GM12864 (cell line): ENCODE measurements at regions not wholly inside any gene's neighbourhood (a gene's known extent, or its start where the extent isn't known, plus 50 kb on each side); places are given as distances from the start of the nearest gene placed in this dataset.

Experiments
- DNase-seq: peaks from one replicate; pipeline ENCODE4 v3.0.0-alpha.2; 2011; ENCODE audit warnings: low read depth
- H3K4me3 ChIP-seq: 2 replicates; pipeline ENCODE4 v1.5.1; 2011; ENCODE audit warnings: mild to moderate bottlenecking, low read depth, low read length, control low read depth
- CTCF ChIP-seq: IDR thresholded peaks from 2 replicates; pipeline ENCODE4 v1.5.1; 2011; ENCODE audit warnings: low read depth, mild to moderate bottlenecking, moderate library complexity, low read length, control low read depth, inconsistent platforms; ENCODE audit errors: missing control alignments

DNA sequence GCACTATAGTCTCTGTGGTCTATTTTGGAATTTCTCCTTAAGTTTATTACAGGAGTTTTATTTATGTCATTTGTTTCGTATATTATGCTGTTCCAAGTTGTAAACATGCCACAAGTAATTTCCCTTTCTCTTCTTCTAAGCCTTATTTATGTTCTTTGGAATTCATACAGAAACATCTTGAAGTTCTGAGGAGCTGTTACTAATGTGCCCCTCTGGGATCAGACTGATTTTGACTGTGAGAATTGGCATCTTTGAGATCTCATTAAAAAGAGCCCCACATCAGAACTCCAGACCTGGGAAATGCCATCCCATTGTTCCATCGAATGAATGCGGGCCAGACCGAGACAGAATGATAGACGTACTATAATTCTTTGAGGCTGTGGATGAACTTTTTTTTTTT, 138.8 kb upstream of the CD180 start:
- H3K4me3 ChIP-seq, result no peak overlapping the region
- no peak for DNase-seq
- no peak for TF ChIP-seq CTCF

DNA sequence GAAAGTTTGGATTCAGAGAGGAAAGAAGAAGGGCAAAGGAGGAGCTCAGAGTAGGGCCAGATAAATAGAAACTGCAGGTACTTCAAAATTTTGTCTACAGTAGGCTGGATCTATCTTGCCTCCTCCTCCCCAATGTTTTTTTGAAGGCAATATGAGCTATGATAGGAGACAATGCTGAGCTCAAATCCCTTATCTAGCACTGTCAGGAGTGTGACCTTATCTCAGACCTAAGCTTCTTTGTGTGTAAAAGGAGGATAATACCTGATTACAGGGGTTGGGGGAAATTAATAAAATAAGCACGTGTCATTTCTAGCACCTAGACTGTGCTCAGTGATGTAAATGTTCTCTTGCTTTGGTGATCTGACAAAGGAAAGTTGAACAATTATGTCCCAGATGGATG, 137.8 kb upstream of the CD180 start:
- H3K4me3 ChIP-seq, result no peak overlapping the region
- DNase-seq, result no peak
- no peak for TF ChIP-seq CTCF

DNA sequence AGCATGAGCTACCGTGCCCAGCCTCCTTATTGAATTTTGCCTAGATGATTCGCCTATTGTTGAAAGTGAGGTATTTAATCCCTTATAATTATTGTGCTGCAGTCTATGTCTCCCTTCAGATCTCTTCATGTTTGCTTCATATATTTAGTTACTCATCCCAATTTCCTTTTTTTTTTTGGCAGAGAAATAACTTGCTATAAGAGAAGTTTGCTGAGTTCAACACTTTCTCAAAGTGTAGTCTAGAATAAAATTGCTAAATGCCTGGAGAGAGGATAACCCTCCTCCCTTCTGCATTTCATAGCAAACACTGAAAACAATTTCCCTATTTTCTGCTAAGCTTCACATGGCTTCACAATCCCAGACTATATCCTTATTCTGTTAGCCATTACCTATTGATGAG, 136.6 kb upstream of the CD180 start:
- DNase-seq, result no peak
- no peak for TF ChIP-seq CTCF
- H3K4me3 ChIP-seq, result no peak overlapping the region

GRCh38 chr5:67331296-67331925, 134.8 kb upstream of the CD180 start:
- no peak overlapping the region for H3K4me3 ChIP-seq
- DNase-seq, result no peak
- TF ChIP-seq CTCF, result no peak

DNA sequence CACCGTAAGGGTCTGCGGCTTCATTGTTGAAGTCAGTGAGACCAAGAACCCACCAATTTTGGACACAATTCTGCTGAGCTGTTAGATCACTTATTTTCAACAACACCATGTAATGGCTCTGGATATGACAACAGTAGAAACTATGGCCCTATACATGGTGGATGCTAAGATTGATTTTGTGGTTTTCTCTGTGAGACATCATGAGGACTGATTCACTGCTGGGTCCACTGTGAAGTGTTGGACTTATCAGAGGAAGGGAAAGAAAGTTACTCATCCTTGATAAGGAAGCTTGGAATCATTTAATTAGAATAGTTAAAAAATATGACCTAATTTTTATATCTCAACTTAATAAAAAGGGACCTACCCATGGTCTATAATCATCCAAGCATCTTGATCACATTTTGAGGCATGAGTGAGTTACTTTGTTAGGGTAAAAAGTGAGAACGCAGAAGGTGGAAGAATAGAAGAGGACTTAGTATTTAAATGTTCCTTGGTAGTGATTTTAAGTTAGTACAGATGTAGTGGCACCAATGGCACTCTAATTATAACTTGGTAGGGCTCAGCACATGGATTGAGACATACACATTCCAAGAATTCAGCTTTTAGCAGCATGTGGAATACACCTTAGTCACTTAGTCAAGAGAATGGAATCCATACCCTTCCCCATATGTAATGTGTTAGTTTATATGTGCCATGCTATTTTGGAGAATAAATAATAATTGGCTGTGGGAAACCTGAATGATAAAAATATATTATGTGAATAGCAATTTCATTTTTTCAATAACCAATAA, 123.5 kb upstream of the CD180 start:
- DNase-seq, result no peak
- no peak overlapping the region for H3K4me3 ChIP-seq
- no peak for TF ChIP-seq CTCF

DNA sequence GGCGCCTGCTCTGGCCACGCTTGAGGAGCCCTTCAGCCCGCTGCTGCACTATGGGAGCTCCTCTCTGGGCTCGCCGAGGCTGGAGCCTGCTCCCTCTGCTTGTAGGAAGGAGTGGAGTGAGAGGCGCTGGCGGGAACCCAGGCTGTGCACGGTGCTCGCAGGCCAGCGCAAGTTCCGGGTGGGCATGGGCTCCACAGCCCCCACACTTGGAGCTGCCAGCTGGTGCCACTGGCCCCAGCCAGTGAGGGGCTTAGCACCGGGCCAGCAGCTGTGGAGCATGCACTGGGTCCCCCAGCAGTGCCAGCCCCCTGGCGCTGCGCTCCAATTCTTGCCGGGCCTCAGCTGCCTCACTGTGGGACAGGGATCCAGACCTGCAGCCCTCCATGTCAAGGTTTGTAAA, 122.1 kb upstream of the CD180 start:
- no peak for TF ChIP-seq CTCF
- no peak for DNase-seq
- H3K4me3 ChIP-seq, result no peak overlapping the region

DNA sequence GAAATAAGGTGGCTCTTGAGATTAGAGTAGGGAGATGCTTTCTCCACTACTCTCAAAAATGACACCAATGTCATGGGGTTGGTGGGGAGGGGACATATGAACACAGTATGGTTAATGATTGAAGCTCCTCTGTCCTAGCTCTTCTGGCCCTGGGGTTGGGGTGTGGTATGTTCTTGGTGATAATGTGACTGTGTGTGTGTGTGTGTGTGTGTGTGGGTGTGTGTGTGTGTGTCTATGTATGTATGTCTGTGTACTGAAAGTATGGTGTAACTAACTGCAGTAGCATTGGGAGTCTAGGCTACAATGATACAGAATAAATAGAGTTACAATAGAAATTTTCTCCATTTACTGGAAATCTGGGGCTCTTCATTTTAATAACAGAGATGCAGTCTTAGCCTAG, 121.0 kb upstream of the CD180 start:
- no peak overlapping the region for H3K4me3 ChIP-seq
- DNase-seq, result no peak
- TF ChIP-seq CTCF, result no peak
